ENCODE measurements at regions not wholly inside any gene's neighbourhood (a gene's known extent, or its start where the extent isn't known, plus 50 kb on each side); places are given as distances from the start of the nearest gene placed in this dataset.

- no peak for TF ChIP-seq CTCF (IDR thresholded peaks at IDR 0.05; ENCODE audit: low read length)
- TF ChIP-seq EZH2 (optimal IDR thresholded peaks at IDR 0.05; ENCODE audit: low read depth, low read length), result no peak
Measured at GRCh38 chr4:116397714-116398113, 687.7 kb downstream of the TRAM1L1 start.

All from MM.1S (cell line).